SK-N-SH (cell line): ENCODE measurements at regions not wholly inside any gene's neighbourhood (a gene's known extent, or its start where the extent isn't known, plus 50 kb on each side); places are given as distances from the start of the nearest gene placed in this dataset.

Experiments used
- CTCF ChIA-PET: fragments of 300-600, 350-600 bp; formaldehyde crosslinking; extraction: SDS; loops from one replicate; lab custom pipeline; 2021; lab: Yijun Ruan, JAX
- POLR2A ChIA-PET: fragments of 350-600 bp; sonication (Branson Sonifier 250); formaldehyde crosslinking; extraction: SDS; loops from one replicate; lab custom pipeline; 2020; ENCODE audit warnings: antibody characterized with exemption, inconsistent platforms; lab: Yijun Ruan, JAX
- DNase-seq: peaks from one replicate; pipeline ENCODE4 v3.0.0; 2012
- H2AFZ ChIP-seq: fragments of 200-600 bp; sonication (generic); 2 replicates; pipeline ENCODE4 v1.8.1; 2016; ENCODE audit warnings: antibody characterized with exemption, mild to moderate bottlenecking, low read depth
- H3F3A ChIP-seq: fragments of 200-600 bp; sonication (generic); replicated peaks from 2 replicates; pipeline ENCODE3; 2016; ENCODE audit warnings: antibody characterized with exemption, mild to moderate bottlenecking; ENCODE audit not compliant: insufficient read depth
- H3K27ac ChIP-seq, 2 experiments: fragments of 200-500 bp in 1 of 2; fragments of 200-600 bp in 1 of 2; sonication (Bioruptor generic) in 1 of 2; sonication (generic), shearing (Covaris generic) in 1 of 2; 2 replicates each; pipeline versions ENCODE4 v1.5.1 to v1.6.1; 2014 to 2016; ENCODE audit warnings: low read depth in 2 of 2, inconsistent platforms in 1 of 2, low read length in 1 of 2, mild to moderate bottlenecking in 1 of 2, mixed read lengths in 1 of 2
- H3K27me3 ChIP-seq: fragments of 200-600 bp; sonication (generic), shearing (Covaris generic); 2 replicates; pipeline ENCODE4 v1.6.1; 2016; ENCODE audit warnings: mixed run types; ENCODE audit not compliant: insufficient read depth
- H3K36me3 ChIP-seq, 2 experiments: fragments of 200-500 bp in 1 of 2; fragments of 200-600 bp in 1 of 2; sonication (Bioruptor generic) in 1 of 2; sonication (generic) in 1 of 2; replicated peaks in 1 of 2; 2 replicates each; pipeline versions ENCODE3 to v1.5.1; 2014 to 2016; ENCODE audit warnings: low read length in 1 of 2, mild to moderate bottlenecking in 1 of 2; ENCODE audit not compliant: insufficient read depth in 2 of 2, control insufficient read depth in 1 of 2
- H3K4me1 ChIP-seq, 2 experiments: fragments of 200-500 bp in 1 of 2; fragments of 200-600 bp in 1 of 2; sonication (Bioruptor generic) in 1 of 2; sonication (generic), shearing (Covaris generic) in 1 of 2; 2 replicates each; pipeline versions ENCODE4 v1.5.1 to v1.6.1; 2014 to 2016; ENCODE audit warnings: low read depth in 1 of 2, low read length in 1 of 2, mixed run types in 1 of 2; ENCODE audit not compliant: insufficient read depth in 2 of 2, control insufficient read depth in 1 of 2
- H3K4me2 ChIP-seq: fragments of 200-600 bp; sonication (generic), shearing (Covaris generic); 2 replicates; pipeline ENCODE4 v1.6.1; 2017; ENCODE audit warnings: mixed run types
- H3K4me3 ChIP-seq, 2 experiments: fragments of 200-500 bp in 1 of 2; fragments of 200-600 bp in 1 of 2; sonication (Bioruptor generic) in 1 of 2; sonication (generic), shearing (Covaris generic) in 1 of 2; 2 replicates each; pipeline versions ENCODE4 v1.5.1 to v1.8.1; 2014 to 2016; ENCODE audit warnings: low read depth in 2 of 2, inconsistent platforms in 1 of 2, low read length in 1 of 2, mild to moderate bottlenecking in 1 of 2, mixed read lengths in 1 of 2, moderate library complexity in 1 of 2
- H3K79me2 ChIP-seq: fragments of 200-600 bp; sonication (generic); 2 replicates; pipeline ENCODE4 v1.8.1; 2017; ENCODE audit warnings: mild to moderate bottlenecking; ENCODE audit not compliant: insufficient read depth
- H3K9ac ChIP-seq: fragments of 200-600 bp; sonication (generic); 2 replicates; pipeline ENCODE4 v1.6.1; 2017; ENCODE audit warnings: mixed run types
- H3K9me2 ChIP-seq: fragments of 200-600 bp; sonication (generic); 2 replicates; pipeline ENCODE4 v1.6.1; 2017; ENCODE audit warnings: mixed run types
- H3K9me3 ChIP-seq: fragments of 200-600 bp; sonication (generic); 2 replicates; pipeline ENCODE4 v1.6.1; 2017; ENCODE audit warnings: mixed run types, mild to moderate bottlenecking, moderate library complexity
- H4K20me1 ChIP-seq: fragments of 200-600 bp; sonication (generic); 2 replicates; pipeline ENCODE4 v1.6.1; 2017; ENCODE audit warnings: mild to moderate bottlenecking, mixed run types; ENCODE audit not compliant: insufficient read depth
- CHD2 ChIP-seq: fragments of 150-350 bp; IDR thresholded peaks from 2 replicates; pipeline ENCODE4 v1.6.1; 2018; ENCODE audit warnings: low read length; ENCODE audit not compliant: partially characterized antibody
- EP300 ChIP-seq, 2 experiments: IDR thresholded peaks; 2 replicates each; pipeline versions ENCODE4 v1.4.0 to v1.6.1; 2012; ENCODE audit warnings: borderline replicate concordance in 1 of 2, low read depth in 1 of 2, low read length in 1 of 2
- FOSL2 ChIP-seq: IDR thresholded peaks from 2 replicates; pipeline ENCODE4 v1.4.0; 2012; ENCODE audit warnings: low read depth, mild to moderate bottlenecking, moderate library complexity, borderline replicate concordance
- FOXJ3 ChIP-seq: sonication (generic); formaldehyde crosslinking; IDR thresholded peaks from 2 replicates; pipeline ENCODE4 v1.5.1; 2020; ENCODE audit warnings: mild to moderate bottlenecking, missing genetic modification reagents
- GABPA ChIP-seq: IDR thresholded peaks from 2 replicates; pipeline ENCODE4 v1.4.0; 2012; ENCODE audit warnings: low read depth, mild to moderate bottlenecking
- GATA2 ChIP-seq: sonication (generic); formaldehyde crosslinking; IDR thresholded peaks from 2 replicates; pipeline ENCODE4 v1.5.0; 2020; ENCODE audit warnings: mild to moderate bottlenecking, missing genetic modification reagents
- JUND ChIP-seq: IDR thresholded peaks from 2 replicates; pipeline ENCODE4 v1.4.0; 2012
- MXI1 ChIP-seq: IDR thresholded peaks from 2 replicates; pipeline ENCODE4 v1.6.1; 2012; ENCODE audit warnings: mild to moderate bottlenecking, low read depth, low read length, improper control_type of control experiment
- NRF1 ChIP-seq: IDR thresholded peaks from 2 replicates; pipeline ENCODE4 v1.6.1; 2012; ENCODE audit warnings: low read depth, mild to moderate bottlenecking, low read length
- POLR2AphosphoS5 ChIP-seq: IDR thresholded peaks from 2 replicates; pipeline ENCODE4 v1.6.1; 2012; ENCODE audit warnings: low read depth, low read length
- RCOR1 ChIP-seq: fragments of 150-350 bp; IDR thresholded peaks from 2 replicates; pipeline ENCODE4 v1.6.1; 2017; ENCODE audit warnings: antibody characterized with exemption, low read length
- SIN3A ChIP-seq: IDR thresholded peaks from 2 replicates; pipeline ENCODE4 v1.6.1; 2012; ENCODE audit warnings: low read depth, mild to moderate bottlenecking, low read length, moderate library complexity, borderline replicate concordance
- SMC3 ChIP-seq: IDR thresholded peaks from 2 replicates; pipeline ENCODE4 v1.6.1; 2012; ENCODE audit warnings: low read depth, low read length, improper control_type of control experiment
- TAF1 ChIP-seq: IDR thresholded peaks from 2 replicates; pipeline ENCODE4 v1.6.1; 2012; ENCODE audit warnings: low read depth, mild to moderate bottlenecking, low read length, moderate library complexity, borderline replicate concordance
- TCF12 ChIP-seq: IDR thresholded peaks from 2 replicates; pipeline ENCODE4 v1.4.0; 2012
- TEAD4 ChIP-seq: IDR thresholded peaks from 2 replicates; pipeline ENCODE4 v1.4.0; 2012; ENCODE audit warnings: mild to moderate bottlenecking, borderline replicate concordance; ENCODE audit not compliant: insufficient read depth
- YY1 ChIP-seq: IDR thresholded peaks from 2 replicates; pipeline ENCODE4 v1.4.0; 2012; ENCODE audit warnings: low read depth, mild to moderate bottlenecking
- WGBS: methylation state at CpG from one replicate; pipeline ENCODE4 v1.1.6; 2017; ENCODE audit warnings: low lambda C conversion rate; 5-methylcytosine and 5-hydroxymethylcytosine counted together
- TF ChIP-seq, protein P1 (sequence below): IDR thresholded peaks from 2 replicates; pipeline ENCODE4 v1.4.0; 2012; ENCODE audit warnings: low read depth, borderline replicate concordance
- TF ChIP-seq, protein P2 (sequence below): IDR thresholded peaks from 2 replicates; pipeline ENCODE4 v1.6.1; 2012; ENCODE audit warnings: mild to moderate bottlenecking, low read depth, low read length, moderate library complexity
- TF ChIP-seq, protein P3 (sequence below): fragments of 150-350 bp; IDR thresholded peaks from 2 replicates; pipeline ENCODE4 v1.6.1; 2017; ENCODE audit warnings: antibody characterized with exemption, low read length, low read depth, borderline replicate concordance
- TF ChIP-seq, protein P4 (sequence below): IDR thresholded peaks from 2 replicates; pipeline ENCODE4; 2012

DNA sequence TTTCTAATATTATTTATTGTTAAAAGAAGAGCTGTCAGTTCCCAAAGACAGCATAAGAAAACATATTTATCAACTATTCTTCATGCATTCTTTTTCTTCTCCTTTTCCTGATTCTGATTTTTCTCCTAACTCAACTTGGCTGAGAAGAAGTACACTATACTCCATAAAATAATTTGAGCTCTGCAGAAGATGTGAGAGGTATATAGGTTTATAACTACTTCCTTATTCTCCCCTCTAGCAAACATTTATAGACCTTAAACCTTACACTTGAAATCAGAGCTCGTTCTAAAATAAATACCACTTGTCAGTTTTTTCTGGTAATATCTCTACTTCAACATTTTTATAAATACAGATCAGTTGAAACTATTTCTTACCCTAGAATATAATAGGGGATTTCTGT is 724.8 kb upstream of the GRAMD2B start:
- H2AFZ ChIP-seq = no peak overlapping the region; the same call in 1 of the 2 replicates
- DNase-seq = no peak
- H3K9me3 ChIP-seq = no peaks in the 10 kb centered on the region
- H3K4me1 ChIP-seq = peaks cover 0 to 10% of the 10 kb centered on the region in 2 experiments; a peak in 2 of 4 replicates
- H3F3A ChIP-seq = peaks cover 14% of the 10 kb centered on the region
- no peaks in the 10 kb centered on the region for H3K36me3 ChIP-seq
- no peak overlapping the region for H3K4me3 ChIP-seq
- 89% methylated on average over 1 of the region's 1 CpG for WGBS
- peak overlapping the region in 1 of 2 experiments; percentile 97; a peak in 2 of 4 replicates for H3K27ac ChIP-seq
- no peaks in the 10 kb centered on the region for H3K9me2 ChIP-seq
- ChIA-PET CTCF (no interaction called here), POLR2A (no interaction called here)
- H3K27me3 ChIP-seq = no peaks in the 10 kb centered on the region
- no peak overlapping the region for H3K4me2 ChIP-seq
- TF ChIP-seq MXI1 = no peak
- no peak for TF ChIP-seq SMC3
- no peak for TF ChIP-seq CHD2
- no peak for TF ChIP-seq GABPA
- TF ChIP-seq JUND = no peak
- TF ChIP-seq NRF1 = no peak
- H3K79me2 ChIP-seq = no peaks in the 10 kb centered on the region
- H3K9ac ChIP-seq = no peak overlapping the region
- H4K20me1 ChIP-seq = 0 out of 2 replicates have a peak, but pooled peaks cover 4% of the 10 kb centered on the region

DNA sequence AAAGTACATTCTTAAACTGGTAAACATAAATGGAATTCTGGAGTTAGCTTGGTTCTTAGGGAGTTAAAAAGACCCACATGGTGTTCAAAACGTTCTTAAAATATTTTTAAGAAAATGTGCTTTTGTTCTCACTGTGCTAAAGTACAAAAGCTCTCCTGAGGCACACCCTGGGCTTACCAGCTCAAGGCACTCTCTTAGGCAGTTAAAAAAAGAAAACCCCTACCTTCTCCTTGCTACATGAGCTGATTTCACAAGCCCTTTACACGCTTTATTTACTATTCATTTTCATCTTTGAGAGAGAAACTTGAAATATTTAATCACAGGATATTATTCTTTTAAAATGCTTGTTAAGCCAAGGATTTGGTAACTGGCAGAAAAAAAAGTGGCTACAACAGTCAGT is 723.3 kb upstream of the GRAMD2B start:
- peaks cover 0 to 10% of the 10 kb centered on the region in 2 experiments; a peak in 2 of 4 replicates for H3K4me1 ChIP-seq
- no peak overlapping the region for H3K4me2 ChIP-seq
- H2AFZ ChIP-seq = no peak overlapping the region
- H3K27ac ChIP-seq = no peak overlapping the region; a peak in 1 of 4 replicates
- H4K20me1 ChIP-seq = 0 out of 2 replicates have a peak, but pooled peaks cover 4% of the 10 kb centered on the region
- H3K9me2 ChIP-seq = no peaks in the 10 kb centered on the region
- ChIA-PET POLR2A (no interaction called here), CTCF (no interaction called here)
- no peaks in the 10 kb centered on the region for H3K79me2 ChIP-seq
- peaks cover 14% of the 10 kb centered on the region for H3F3A ChIP-seq
- TF ChIP-seq TEAD4 = no peak
- no peak for TF ChIP-seq POLR2AphosphoS5
- TF ChIP-seq FOSL2 = no peak
- TF ChIP-seq TCF12 = no peak
- TF ChIP-seq, protein P1, sequence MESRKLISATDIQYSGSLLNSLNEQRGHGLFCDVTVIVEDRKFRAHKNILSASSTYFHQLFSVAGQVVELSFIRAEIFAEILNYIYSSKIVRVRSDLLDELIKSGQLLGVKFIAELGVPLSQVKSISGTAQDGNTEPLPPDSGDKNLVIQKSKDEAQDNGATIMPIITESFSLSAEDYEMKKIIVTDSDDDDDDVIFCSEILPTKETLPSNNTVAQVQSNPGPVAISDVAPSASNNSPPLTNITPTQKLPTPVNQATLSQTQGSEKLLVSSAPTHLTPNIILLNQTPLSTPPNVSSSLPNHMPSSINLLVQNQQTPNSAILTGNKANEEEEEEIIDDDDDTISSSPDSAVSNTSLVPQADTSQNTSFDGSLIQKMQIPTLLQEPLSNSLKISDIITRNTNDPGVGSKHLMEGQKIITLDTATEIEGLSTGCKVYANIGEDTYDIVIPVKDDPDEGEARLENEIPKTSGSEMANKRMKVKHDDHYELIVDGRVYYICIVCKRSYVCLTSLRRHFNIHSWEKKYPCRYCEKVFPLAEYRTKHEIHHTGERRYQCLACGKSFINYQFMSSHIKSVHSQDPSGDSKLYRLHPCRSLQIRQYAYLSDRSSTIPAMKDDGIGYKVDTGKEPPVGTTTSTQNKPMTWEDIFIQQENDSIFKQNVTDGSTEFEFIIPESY = no peak
- TF ChIP-seq GATA2 (CRISPR knock-in tag) = no peak
- TF ChIP-seq, protein P2, sequence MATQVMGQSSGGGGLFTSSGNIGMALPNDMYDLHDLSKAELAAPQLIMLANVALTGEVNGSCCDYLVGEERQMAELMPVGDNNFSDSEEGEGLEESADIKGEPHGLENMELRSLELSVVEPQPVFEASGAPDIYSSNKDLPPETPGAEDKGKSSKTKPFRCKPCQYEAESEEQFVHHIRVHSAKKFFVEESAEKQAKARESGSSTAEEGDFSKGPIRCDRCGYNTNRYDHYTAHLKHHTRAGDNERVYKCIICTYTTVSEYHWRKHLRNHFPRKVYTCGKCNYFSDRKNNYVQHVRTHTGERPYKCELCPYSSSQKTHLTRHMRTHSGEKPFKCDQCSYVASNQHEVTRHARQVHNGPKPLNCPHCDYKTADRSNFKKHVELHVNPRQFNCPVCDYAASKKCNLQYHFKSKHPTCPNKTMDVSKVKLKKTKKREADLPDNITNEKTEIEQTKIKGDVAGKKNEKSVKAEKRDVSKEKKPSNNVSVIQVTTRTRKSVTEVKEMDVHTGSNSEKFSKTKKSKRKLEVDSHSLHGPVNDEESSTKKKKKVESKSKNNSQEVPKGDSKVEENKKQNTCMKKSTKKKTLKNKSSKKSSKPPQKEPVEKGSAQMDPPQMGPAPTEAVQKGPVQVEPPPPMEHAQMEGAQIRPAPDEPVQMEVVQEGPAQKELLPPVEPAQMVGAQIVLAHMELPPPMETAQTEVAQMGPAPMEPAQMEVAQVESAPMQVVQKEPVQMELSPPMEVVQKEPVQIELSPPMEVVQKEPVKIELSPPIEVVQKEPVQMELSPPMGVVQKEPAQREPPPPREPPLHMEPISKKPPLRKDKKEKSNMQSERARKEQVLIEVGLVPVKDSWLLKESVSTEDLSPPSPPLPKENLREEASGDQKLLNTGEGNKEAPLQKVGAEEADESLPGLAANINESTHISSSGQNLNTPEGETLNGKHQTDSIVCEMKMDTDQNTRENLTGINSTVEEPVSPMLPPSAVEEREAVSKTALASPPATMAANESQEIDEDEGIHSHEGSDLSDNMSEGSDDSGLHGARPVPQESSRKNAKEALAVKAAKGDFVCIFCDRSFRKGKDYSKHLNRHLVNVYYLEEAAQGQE = no peak
- TF ChIP-seq, protein P3, sequence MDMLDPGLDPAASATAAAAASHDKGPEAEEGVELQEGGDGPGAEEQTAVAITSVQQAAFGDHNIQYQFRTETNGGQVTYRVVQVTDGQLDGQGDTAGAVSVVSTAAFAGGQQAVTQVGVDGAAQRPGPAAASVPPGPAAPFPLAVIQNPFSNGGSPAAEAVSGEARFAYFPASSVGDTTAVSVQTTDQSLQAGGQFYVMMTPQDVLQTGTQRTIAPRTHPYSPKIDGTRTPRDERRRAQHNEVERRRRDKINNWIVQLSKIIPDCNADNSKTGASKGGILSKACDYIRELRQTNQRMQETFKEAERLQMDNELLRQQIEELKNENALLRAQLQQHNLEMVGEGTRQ = no peak
- TF ChIP-seq FOXJ3 = no peak
- TF ChIP-seq TAF1 = no peak
- TF ChIP-seq RCOR1 = no peak
- no peak for TF ChIP-seq EP300 (IDR thresholded peaks at IDR 0.05; ENCODE audit: borderline replicate concordance in 1 of 2, low read depth in 1 of 2, low read length in 1 of 2)
- no peak for TF ChIP-seq SIN3A
- TF ChIP-seq, protein P4, sequence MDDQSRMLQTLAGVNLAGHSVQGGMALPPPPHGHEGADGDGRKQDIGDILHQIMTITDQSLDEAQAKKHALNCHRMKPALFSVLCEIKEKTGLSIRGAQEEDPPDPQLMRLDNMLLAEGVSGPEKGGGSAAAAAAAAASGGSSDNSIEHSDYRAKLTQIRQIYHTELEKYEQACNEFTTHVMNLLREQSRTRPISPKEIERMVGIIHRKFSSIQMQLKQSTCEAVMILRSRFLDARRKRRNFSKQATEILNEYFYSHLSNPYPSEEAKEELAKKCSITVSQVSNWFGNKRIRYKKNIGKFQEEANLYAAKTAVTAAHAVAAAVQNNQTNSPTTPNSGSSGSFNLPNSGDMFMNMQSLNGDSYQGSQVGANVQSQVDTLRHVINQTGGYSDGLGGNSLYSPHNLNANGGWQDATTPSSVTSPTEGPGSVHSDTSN = no peak
- TF ChIP-seq CHD2 = no peak
- TF ChIP-seq GABPA = no peak
- no peak for TF ChIP-seq YY1
- H3K36me3 ChIP-seq = no peaks in the 10 kb centered on the region
- H3K9ac ChIP-seq = no peak overlapping the region
- DNase-seq = no peak
- no peak overlapping the region for H3K4me3 ChIP-seq
- 0 out of 2 replicates have a peak, but pooled peaks cover 8% of the 10 kb centered on the region for H3K9me3 ChIP-seq
- H3K27me3 ChIP-seq = no peaks in the 10 kb centered on the region
- 54% methylated on average over 2 of the region's 2 CpGs for WGBS
